Amniotic epithelial cell (primary cell): ENCODE measurements at regions not wholly inside any gene's neighbourhood (a gene's known extent, or its start where the extent isn't known, plus 50 kb on each side); places are given as distances from the start of the nearest gene placed in this dataset.
"Not testable (repeated sequence)": the region's sequence is repeated elsewhere in the genome, so short reads cannot be mapped to it uniquely, and the experiment has no call there.

Experiments
- DNase-seq: peaks from one replicate; pipeline ENCODE4 v3.0.0-alpha.2; 2010; ENCODE audit warnings: low read depth

GRCh38 chr2:142827170-142827569 lies 50.3 kb upstream of the KYNU start:
- no peak for DNase-seq

DNA sequence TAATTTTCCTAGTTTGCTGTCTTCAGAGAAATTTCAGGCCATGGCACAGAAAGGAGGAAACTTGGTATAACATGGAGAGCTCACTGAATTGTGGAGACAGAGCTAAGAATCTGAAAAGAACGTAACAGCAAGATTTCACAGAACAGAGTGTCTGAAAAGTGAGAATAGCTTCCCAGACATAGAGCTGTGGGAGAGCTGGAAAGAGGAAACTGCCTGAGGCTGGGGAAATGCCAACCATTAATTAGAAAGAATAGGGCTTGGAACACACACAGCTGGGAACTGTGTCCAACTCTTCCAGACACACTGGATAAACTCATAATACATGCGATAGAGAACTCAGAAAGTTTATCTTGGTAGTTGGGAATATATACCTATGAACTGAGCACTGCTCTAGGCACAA lies 51.6 kb upstream of the KYNU start:
- no peak for DNase-seq

DNA sequence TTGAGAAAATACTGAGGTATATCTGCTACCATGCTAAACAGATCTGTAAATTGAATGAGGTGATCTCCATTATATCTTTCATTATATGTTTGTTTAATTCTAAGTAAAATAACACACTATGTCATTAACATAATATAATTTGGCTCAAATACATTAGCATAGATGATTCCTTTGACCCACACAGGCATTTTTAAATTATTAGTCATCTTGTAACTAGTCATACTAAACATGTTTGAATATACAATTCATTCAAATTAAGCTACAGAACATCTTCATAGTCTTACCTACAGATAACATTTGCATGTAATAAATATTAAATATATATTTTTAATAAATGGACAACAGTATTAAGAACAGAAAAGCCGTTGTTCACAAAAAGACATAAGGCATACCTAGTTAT lies 52.7 kb upstream of the KYNU start:
- peak; percentile 10 for DNase-seq

GRCh38 chr2:142822190-142822589 lies 55.3 kb upstream of the KYNU start:
- no peak for DNase-seq

DNA sequence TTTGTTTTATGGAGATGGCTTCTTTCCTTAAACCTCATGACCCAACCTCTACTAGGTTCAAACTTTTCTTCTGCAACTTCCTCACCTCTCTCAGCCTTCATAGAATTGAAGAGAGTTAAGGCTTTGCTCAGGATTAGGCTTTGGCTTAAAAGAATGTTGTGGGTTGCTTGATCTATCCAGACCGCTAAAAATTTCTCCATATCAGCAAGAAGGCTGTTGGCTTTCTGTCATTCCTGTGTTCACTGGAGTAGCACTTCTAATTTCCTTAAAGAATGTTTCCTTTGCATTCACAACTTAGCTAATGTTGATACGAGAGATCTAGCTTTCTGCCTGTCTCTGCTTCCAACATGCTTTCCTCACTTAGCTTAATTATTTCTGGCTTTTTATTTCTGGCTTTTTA lies 58.1 kb upstream of the KYNU start:
- peak; percentile 79 for DNase-seq

GRCh38 chr2:142815375-142815774 lies 62.1 kb upstream of the KYNU start:
- no peak for DNase-seq

- no peak for DNase-seq
These were observed 63.3 kb upstream of the KYNU start for GRCh38 chr2:142813830-142814829.

- DNase-seq, result not testable (repeated sequence)
These were observed 65.8 kb upstream of the KYNU start for GRCh38 chr2:142811644-142812043.

DNA sequence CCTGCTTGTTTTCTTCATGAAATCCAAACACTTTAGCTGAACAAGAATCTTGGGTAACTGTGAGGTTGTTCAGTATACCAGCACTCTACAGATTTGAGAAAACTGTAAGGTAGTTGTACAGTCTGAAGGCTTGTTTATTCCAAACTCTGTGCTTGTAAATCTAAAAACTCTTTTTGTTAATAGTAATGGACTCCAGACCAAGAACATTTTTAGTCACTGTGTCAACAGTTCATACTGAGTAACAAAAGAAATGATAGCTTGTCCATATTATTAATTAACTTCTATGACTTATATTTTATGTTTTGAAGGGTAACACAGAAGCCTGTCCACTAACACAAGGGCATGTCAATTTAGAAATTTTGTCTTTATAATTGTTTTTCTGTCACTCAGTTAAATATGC lies 72.2 kb upstream of the KYNU start:
- no peak for DNase-seq

DNA sequence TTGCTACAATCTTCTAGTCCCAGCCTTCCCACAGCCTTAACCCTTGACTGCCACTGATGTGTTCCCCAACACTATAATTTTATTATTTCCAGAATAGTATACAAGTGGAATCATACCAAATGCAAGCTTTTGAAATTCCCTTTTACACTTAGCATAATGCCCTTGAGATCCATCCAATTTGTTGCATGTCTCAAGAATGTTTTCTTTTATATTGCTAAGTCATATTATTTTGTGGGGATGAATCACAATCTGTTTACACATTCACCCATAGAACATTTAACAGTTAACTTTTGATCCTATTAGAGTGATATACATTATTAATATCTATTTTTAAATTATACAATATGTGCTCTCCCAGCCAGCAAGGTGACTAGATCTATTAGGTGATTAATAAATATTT lies 74.3 kb upstream of the KYNU start:
- DNase-seq, result peak; percentile 3

DNA sequence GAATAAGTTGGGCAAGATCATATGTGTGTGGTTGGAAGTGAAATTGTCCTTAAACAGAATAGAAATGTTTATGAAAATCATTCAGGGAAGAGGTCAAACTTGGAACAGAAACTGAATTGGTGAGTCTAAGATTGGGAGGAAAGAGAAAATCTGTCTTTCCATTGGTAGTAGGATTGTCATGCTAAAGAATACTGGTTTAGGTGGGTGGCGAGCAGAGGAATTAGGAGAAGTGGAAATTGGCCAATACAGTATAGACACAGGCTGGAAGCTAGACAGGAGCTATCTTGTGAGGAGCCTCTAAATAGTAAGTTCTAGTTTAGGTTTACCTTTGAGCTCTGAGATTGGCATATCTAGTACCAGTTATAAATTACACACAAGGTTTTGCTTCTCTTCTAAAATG lies 80.9 kb upstream of the KYNU start:
- DNase-seq, result no peak

- DNase-seq, result no peak
These were observed 81.3 kb upstream of the KYNU start for GRCh38 chr2:142796161-142796560.

DNA sequence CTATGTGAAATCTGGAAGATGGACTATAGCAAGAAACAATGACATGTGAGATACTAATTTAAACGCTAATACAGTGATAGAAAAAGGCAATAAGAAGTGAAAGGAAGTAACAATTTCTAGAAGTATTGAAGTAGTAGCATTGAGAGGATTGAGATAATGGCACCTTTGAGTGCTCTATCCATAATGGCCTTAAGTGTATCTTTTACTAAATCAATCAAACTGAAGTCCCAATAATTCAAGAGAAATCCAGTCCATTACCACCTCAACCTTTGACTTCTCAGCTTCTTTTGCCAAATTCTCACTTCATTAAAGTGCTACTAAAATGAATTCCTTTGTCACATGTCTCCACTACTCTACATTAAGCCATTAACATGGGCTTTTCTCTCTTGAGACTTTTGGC lies 82.6 kb upstream of the KYNU start:
- DNase-seq, result no peak

GRCh38 chr2:142792328-142792727 lies 85.1 kb upstream of the KYNU start:
- not testable (repeated sequence) for DNase-seq

- DNase-seq, result no peak
These were observed 86.1 kb upstream of the KYNU start for GRCh38 chr2:142791335-142791734.

- no peak for DNase-seq
These were observed 90.4 kb upstream of the KYNU start for GRCh38 chr2:142786918-142787702.

DNA sequence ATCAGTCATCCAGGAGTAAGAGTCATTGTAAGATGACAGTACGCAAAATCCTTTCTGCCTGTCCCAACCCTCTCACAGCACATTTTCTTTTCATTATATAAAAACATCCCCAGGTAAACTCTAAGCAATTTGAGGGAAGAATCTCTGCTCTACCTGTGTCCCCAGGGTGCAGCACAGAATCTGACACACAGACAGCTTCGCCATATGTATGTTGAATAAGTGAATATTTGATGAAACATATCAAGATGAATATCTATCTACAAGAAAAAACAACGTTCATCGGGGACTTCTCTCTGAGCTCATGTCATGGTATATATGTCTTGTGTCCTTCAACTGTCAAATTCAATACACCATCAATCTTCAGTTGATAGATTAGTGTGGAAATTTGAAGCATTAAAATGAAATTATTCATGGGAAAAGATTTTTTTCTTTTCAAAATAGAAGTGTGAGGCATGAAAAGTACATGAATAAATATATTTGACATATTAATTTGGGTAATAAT lies 94.5 kb upstream of the KYNU start:
- DNase-seq, result no peak

DNA sequence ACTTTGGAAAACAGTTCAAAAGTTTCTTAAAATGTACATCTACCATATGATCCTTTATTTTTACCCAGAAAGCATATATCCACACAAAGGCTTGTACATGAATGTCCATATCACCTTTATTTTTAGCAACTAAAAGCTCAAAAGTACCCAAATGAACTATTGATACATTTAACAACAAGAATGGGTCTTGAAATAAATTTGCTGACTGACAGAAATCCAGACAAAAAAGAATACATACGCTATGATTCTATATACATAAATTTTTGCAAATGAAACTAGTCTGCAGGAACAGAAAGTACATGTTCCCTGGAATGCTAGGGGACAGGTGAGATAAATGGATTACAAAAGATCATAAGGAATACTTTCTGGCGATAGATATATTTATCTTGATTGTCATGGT lies 96.3 kb upstream of the KYNU start:
- no peak for DNase-seq

- no peak for DNase-seq
These were observed 99.2 kb upstream of the KYNU start for GRCh38 chr2:142778289-142778688.

- DNase-seq, result no peak
These were observed 99.7 kb upstream of the KYNU start for GRCh38 chr2:142777742-142778141.

GRCh38 chr2:142769761-142770160 lies 107.7 kb upstream of the KYNU start:
- no peak for DNase-seq

DNA sequence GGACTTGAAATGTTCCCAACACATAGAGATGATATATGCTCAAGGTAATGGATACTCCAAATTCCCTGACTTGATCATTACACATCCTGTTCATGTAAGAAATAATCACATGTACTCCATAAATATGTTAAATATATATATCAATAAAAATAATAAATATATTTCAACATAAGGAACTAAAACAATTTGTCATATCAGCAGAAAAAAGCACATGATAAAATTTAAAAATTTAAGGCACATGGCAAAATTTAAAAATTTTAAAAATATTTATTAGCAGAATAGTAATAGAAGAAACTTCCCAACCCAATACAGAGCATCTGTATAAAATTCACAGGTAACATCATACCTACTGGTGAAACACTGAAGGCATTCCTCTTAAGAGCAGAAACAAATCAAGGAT lies 109.6 kb upstream of the KYNU start:
- DNase-seq, result no peak

- DNase-seq, result no peak
These were observed 118.5 kb upstream of the KYNU start for GRCh38 chr2:142758973-142759372.
